Lung (tissue), 11 donors: ENCODE measurements at regions not wholly inside any gene's neighbourhood (a gene's known extent, or its start where the extent isn't known, plus 50 kb on each side); places are given as distances from the start of the nearest gene placed in this dataset.

ENCODE experiments used
- ATAC-seq: fragments of 200-7000 bp; cut with Tn5 transposase; one replicate; pipeline ENCODE4 v1.9.1; 2020; ENCODE audit warnings: moderate number of reproducible peaks; ENCODE audit not compliant: insufficient read depth, low FRiP score
- DNase-seq, 3 donors: peaks; one replicate each; pipeline ENCODE4 v3.0.0-alpha.2; 2013 to 2017
- H3K27ac ChIP-seq, 2 donors: one replicate each; pipeline ENCODE4 v1.5.1; 2013; ENCODE audit warnings: mild to moderate bottlenecking in 2 of 2, moderate library complexity in 2 of 2, control low read depth in 1 of 2, inconsistent platforms in 1 of 2, low read depth in 1 of 2, low read length in 1 of 2
- H3K27me3 ChIP-seq, 3 donors: one replicate each; pipeline ENCODE4 v1.5.1; 2013; ENCODE audit warnings: low read length in 2 of 3; ENCODE audit not compliant: control insufficient read depth in 3 of 3, insufficient read depth in 3 of 3
- H3K36me3 ChIP-seq, 4 donors: one replicate each; pipeline ENCODE4 v1.5.1; 2013; ENCODE audit warnings: low read length in 4 of 4, mild to moderate bottlenecking in 1 of 4, moderate library complexity in 1 of 4; ENCODE audit not compliant: control insufficient read depth in 4 of 4, insufficient read depth in 4 of 4
- H3K4me1 ChIP-seq, 5 donors: one replicate each; pipeline ENCODE4 v1.5.1; 2013; ENCODE audit warnings: low read length in 5 of 5, mild to moderate bottlenecking in 2 of 5, moderate library complexity in 1 of 5; ENCODE audit not compliant: control insufficient read depth in 5 of 5, insufficient read depth in 5 of 5
- H3K4me3 ChIP-seq: one replicate; pipeline ENCODE4 v1.5.1; 2013; ENCODE audit warnings: mild to moderate bottlenecking, control low read depth, moderate library complexity
- H3K9ac ChIP-seq, 2 donors: one replicate each; pipeline ENCODE4 v1.5.1; 2013; ENCODE audit warnings: low read length in 2 of 2, control low read depth in 1 of 2; ENCODE audit not compliant: insufficient read depth in 1 of 2
- H3K9me3 ChIP-seq, 4 donors: one replicate each; pipeline ENCODE4 v1.5.1; 2013; ENCODE audit warnings: low read length in 3 of 4, mild to moderate bottlenecking in 1 of 4, moderate library complexity in 1 of 4; ENCODE audit not compliant: control insufficient read depth in 4 of 4, insufficient read depth in 3 of 4
- WGBS, 2 donors: extraction: QIAGEN DNeasy Blood & Tissue Kit; methylation state at CpG; one replicate each; pipeline ENCODE4 v1.1.7; 2013; 5-methylcytosine and 5-hydroxymethylcytosine counted together
- TF ChIP-seq, protein P1 (sequence below): IDR thresholded peaks from 2 replicates; pipeline ENCODE4 v1.5.1; 2012; ENCODE audit warnings: mild to moderate bottlenecking; ENCODE audit errors: control extremely low read depth, extremely low read depth
- donor health status: control.
- donor health status: control.
- donor health status: Bipolar disorder and iron deficiency.
- donor health status: healthy.
- donor health status: DM: yes; HTN: yes; CAD: no.

DNA sequence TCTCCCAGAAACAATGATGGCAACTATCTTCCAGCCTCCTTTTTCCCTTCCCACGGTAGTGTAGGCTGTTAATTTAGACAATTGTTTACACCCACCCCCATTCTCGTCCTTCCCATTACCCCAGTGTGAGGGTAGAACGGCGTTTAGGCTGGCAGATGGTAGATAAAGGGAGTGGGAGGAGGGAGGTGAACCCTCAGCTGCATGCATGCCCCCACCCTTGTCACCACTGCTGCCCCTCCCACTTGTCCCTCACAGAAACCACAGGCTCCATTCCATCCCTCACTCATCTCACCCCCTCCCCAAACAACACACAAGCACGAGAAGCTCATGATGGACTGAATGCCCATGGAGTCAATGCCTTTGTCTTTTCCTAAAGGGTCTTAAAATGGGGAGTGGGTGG is 107.9 kb upstream of the PARD3B start:
- no peak overlapping the region for H3K27ac ChIP-seq
- no peaks in the 10 kb centered on the region for H3K36me3 ChIP-seq
- H3K9ac ChIP-seq: no peak overlapping the region
- no peaks in the 10 kb centered on the region for H3K27me3 ChIP-seq
- H3K4me3 ChIP-seq: no peak overlapping the region
- 68 to 79% methylated on average over 4 to 5 of the region's 5 CpGs for WGBS, 2 donors
- peaks cover 0 to 4% (median 1%) of the 10 kb centered on the region in 4 donors for H3K9me3 ChIP-seq
- TF ChIP-seq, protein P1, sequence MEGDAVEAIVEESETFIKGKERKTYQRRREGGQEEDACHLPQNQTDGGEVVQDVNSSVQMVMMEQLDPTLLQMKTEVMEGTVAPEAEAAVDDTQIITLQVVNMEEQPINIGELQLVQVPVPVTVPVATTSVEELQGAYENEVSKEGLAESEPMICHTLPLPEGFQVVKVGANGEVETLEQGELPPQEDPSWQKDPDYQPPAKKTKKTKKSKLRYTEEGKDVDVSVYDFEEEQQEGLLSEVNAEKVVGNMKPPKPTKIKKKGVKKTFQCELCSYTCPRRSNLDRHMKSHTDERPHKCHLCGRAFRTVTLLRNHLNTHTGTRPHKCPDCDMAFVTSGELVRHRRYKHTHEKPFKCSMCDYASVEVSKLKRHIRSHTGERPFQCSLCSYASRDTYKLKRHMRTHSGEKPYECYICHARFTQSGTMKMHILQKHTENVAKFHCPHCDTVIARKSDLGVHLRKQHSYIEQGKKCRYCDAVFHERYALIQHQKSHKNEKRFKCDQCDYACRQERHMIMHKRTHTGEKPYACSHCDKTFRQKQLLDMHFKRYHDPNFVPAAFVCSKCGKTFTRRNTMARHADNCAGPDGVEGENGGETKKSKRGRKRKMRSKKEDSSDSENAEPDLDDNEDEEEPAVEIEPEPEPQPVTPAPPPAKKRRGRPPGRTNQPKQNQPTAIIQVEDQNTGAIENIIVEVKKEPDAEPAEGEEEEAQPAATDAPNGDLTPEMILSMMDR: no peak
- ATAC-seq: no peak
- peaks cover 0 to 3% (median 0%) of the 10 kb centered on the region in 5 donors for H3K4me1 ChIP-seq
- no peak for DNase-seq

DNA sequence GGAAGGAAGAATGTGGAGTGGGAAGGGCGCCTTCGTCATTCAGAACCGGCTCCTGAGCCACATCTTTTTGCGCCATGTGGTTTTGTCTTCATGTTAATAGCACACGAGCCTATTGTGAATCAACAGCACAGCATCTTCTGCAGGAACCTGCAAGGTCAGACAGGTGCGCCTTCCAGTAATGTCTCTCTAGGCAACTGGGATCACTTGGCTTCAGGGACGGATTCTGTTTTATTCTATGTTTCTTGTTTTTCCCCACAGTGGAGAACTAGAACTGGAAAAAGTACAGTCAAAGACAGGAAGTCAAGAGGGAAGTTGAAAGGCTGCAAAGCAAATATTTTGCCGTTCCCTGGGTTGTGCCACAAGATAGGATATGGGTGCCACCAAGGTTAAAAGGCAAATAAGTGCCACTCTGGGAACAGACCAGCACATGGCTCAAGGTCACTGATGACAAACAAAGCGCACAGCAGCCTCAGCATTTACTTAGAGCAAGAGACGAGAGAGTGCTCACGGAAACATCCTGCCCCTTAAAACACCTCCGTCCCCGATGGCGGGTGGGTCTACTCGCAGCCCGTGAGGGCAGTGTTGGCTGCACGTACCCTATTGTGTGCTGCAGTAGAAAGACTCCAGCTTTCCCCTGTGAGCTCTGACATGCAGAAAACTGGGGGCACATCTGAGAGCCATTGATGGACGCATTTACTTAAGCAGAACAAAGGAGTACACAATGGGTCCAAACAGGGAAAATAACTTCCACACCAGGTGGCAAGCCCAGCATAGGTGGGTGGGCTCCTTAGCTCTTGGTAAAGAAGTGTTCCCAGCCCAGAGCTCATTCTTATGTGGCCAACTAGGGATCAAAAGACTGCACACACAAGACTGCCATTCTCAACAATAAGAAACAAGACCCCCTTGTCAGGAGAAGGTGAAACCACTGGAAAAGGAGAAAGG is 107.2 kb upstream of the PARD3B start:
- H3K27ac ChIP-seq: no peak overlapping the region

DNA sequence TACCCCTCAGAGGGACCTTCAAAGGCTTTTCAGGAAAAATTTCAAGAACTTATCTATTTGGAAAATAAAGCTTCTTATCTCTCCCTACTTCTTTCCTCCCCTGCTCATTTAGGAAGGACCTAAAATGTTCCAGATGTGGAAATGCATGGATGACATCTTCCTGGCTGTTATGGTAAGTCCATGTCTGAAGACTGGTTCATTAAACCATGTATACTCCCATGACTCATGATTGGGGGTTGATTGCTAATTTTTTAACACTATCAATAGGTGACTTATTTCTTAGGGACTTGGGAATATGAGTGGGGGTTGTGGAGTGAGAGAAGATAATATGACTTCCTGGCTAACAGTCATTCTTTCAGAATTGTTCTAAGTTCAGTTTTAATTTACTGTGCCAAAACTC is 104.0 kb upstream of the PARD3B start:
- Histone ChIP-seq H3K4me3 (no peak overlapping the region), H3K9ac (no peak overlapping the region), H3K4me1 (peaks cover 0 to 2% (median 0%) of the 10 kb centered on the region in 5 donors), H3K27ac (no peak overlapping the region), H3K27me3 (no peaks in the 10 kb centered on the region), H3K36me3 (no peaks in the 10 kb centered on the region), H3K9me3 (peaks cover 0 to 7% (median 0%) of the 10 kb centered on the region in 4 donors)
- ATAC-seq (no peak), DNase-seq (peak in 1 of 3 donors; percentile 31)
- TF ChIP-seq, protein P1: no peak

More for the DNA sequence above, 107.2 kb upstream of the PARD3B start:
- Histone ChIP-seq H3K4me3 (no peak overlapping the region), H3K9ac (no peak overlapping the region), H3K4me1 (peaks cover 0 to 3% (median 0%) of the 10 kb centered on the region in 5 donors), H3K27me3 (no peaks in the 10 kb centered on the region), H3K36me3 (no peaks in the 10 kb centered on the region), H3K9me3 (peaks cover 0 to 4% (median under 1%) of the 10 kb centered on the region in 4 donors)
- TF ChIP-seq, protein P1: no peak
- DNase-seq (no peak), ATAC-seq (no peak)
- 75 to 79% methylated on average over 18 of the region's 18 CpGs for WGBS, 2 donors
